ENCODE measurements at regions not wholly inside any gene's neighbourhood (a gene's known extent, or its start where the extent isn't known, plus 50 kb on each side); places are given as distances from the start of the nearest gene placed in this dataset.
"Not testable (repeated sequence)": the region's sequence is repeated elsewhere in the genome, so short reads cannot be mapped to it uniquely, and the experiment has no call there.

DNA sequence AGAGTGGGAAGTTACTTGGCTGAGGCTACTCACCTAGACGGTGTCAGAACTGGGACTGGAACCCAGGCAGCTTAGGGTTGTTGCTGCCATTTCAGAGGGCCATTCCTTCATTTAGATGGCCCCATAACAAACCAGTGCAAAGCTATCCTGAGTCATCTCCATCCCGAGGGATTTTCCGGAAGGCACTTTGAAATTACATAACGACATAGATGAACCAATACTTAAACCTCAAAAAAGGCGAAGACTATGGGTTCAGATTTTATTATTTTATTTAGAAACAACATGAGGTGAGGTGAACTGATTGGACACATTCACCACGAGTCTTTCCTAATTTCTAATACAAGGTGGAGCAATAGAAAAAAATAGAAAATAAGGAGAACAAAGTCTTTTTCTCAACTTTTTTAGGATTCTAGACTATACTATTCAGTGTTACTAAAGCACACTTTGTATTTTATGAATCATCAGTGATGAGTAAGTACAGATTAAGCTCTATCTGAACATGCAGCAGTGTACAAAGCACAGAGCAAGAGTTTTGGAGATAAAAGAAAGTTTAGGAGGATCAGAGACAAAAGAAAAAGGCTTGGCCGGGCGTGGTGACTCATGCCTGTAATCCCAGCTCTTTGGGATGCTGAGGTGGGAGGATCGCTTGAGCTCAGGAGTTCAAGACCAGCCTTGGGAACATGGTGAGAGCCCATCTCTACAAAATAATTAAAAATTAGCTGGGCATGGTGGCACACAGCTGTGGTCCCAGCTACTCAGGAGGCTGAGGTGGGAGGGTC, 79.5 kb upstream of the SVIL start:
- no peak for DNase-seq

DNA sequence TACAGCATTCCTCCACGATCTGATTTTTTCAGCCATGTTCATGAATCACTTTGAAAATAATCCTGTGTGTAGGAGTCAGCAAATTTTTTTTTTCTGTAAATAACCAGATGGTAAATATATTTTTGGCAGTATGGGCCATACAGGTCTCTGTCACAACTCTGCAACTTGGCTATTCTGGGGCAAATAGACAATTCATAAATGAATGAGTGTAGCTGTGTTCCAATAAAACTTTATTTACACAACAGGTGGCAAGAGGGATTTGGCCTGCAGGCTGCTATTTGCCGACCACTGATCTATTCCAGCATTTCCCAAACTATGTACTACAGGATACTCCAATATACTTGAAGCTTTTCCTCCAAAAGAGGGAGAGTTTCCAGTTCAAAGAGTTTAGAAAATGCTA, 78.7 kb upstream of the SVIL start:
- DNase-seq, result no peak

DNA sequence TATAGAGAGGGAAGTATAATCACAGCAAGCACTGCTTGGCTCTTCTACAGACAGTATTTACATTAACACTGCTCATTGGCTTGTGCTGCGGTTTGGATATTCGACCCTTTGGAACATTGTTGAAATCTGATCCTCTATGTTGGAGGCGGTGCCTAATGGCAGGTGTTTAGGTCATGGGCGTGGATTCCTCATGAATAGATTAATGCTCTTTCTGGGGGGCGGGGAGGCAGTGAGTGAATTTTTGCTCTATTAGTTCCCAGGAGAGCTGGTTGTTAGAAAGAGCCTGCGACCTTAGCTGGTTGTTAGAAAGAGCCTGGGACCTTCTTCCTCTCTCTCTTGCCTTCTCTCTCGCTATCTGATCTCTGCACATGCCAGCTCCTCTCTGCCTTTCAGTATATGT, 77.3 kb upstream of the SVIL start:
- DNase-seq, result no peak

DNA sequence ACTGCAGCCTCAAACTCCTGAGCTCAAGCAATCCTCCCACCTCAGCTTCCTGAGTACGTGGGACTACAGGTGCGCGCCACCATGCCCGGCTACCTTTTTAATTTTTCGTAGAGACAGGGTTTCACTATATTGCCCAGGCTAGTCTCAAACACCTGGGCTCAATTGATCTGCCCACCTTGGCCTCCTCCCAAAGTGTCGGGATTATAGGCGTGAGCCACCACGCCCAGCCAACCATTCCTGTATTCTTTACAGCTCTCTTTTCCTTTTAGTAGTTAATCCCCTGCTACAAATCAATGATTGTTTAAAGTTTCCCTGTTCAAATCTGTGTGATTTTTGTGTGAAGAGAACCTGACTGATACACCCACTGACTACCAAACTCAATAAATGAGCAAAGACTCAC, 75.4 kb upstream of the SVIL start:
- DNase-seq, result no peak

DNA sequence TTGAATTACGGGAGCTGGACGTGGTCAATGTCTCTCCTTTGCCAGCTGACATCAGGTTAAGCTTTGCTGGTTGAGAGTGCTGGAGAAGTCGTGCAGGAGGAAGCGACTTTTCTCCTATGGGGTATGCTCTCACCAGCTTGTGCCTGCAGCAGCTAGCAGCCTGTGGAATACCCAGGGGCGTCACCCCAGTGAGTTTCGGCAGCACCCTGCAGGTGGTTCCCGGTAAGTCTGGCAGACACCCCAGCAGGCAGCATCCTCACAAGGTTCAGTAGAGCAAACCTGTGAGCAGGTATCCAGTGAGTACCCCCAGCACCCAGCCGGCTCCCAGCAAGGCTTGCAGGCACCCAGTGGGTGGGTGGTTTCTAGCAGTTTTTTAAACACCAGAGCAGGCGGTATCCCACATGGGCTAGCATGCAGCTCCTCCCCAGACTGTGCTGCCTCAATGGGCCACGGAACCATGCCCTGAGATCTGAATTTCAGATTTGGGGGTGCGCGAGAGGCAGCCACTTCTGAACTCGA, 74.8 kb upstream of the SVIL start:
- DNase-seq, result no peak

DNA sequence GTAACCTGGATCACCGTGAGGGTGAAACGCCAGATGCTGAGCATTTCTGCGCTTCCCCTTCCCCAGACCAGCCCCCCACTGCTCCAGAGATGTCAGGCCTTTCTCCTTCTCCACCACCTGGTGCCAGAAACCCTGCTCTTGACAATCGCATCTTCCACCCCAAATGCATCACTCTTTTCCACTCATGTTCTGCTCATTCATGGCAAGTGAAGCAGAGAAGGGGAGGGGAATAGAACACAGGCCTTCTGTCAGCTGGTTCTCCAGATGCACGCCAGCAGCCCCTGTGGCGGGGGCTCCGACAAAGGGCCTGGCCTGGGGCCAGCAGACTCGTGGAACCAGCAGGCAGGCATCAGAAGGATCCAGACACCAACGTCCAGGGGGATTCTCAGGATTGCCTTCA, 68.5 kb upstream of the SVIL start:
- no peak for DNase-seq

DNA sequence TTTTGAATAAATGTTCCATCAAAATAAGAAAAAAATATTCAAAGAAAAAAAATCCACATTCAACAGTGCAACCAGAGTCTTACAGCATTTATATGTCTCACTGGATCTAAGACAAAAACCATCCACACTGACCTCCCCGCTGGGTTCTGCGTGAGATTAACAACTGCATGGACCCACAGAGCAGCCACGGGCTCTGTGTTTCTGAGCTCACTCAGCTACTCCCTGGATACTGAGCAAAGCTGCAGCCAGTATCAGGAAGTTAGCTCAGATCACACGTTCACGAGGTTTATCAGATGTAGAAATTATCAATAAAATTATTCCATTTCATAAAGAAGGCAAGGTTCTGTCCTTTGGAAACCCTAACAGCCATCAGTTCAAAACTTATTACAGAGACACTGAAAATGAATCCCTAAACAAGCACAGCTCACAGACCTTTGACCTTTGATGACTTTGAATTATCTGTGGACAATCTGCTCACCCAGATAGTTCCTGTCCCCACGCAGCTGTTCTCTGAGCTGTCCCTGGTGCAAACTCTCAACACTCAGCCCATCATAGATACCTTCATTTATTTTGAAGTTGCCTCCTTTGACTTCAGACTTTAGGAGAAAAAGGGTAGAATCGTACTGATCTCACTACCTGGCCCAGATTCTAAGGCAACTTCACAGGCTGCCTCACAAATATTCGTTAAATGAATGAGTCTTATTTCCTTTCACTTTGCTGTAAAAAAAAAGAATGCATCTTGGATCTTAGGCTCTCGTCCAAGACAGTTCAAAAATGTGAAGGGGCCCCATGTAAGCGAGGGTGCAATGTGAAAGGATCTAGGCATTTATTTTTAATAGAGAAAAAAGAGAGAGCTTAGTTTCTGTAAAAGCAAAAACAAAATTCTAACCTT, 67.7 kb upstream of the SVIL start:
- no peak for DNase-seq

DNA sequence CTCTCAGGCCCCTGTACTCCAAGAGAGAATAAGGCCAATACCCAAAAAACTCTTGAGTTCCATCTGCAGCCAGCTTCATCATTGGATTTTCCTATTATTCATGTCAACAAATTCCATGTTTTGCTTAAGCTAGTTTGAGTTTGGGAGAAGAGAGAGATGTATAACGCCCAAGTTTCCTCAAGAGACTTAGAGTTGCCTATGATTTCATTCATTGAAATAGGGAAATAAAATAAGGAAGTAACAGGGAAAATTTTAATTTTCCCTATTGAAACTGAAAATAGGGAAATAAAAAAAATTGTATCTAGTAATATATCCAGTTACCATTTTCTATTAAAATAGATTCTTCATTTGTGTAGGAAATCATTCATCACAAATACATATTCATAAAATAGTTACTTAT, 66.5 kb upstream of the SVIL start:
- DNase-seq, result no peak

DNA sequence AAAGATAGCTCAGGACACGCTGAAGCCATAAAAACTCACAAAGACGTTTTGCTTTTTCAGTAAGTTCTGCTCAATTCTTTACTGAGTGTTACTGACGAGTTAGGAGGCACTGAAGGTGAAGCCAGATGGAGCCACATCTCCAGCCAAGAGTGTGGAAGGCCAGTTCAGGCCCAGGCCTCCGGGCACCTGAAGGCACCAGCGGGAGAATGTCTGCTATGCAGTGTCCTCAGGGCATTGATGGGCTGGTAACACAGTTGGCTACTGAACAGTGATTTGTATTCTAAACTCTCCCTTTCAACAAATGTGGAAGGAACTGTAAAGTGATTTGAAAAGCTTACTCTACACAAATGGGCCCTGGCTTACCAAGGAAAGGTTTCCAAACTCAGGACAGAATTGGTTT, 64.8 kb upstream of the SVIL start:
- no peak for DNase-seq

DNA sequence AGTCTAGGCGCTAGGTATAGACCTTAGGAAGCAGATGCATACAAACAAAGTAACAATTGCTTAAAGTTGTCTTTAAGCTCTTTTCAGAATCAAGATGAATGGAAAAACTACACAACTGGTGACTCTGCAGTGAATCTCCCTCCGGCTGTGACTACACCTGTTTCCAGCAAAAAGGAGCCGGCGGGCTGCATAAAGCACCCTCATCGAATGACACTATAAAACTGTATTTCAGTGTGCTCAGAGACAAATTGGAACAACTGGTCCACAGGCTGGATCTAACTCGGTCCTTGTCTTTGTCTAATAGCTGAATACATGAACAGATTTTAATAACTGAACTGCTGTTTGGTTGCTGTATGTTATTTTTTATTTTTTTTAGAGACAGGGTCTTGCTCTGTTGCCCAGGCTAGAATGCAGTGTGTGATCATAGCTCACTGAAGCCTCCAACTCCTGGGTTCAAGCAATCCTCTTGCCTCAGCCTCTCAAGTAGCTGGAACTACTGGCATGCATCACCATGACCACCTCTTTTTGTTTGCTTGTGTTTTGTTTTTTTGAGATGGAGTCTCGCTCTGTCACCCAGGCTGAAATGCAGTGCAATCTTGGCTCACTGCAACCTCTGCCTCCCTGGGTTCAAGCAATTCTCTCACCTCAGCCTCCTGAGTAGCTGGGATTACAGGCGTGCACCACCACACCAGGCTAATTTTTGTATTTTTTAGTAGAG, 64.2 kb upstream of the SVIL start:
- DNase-seq, result no peak

DNA sequence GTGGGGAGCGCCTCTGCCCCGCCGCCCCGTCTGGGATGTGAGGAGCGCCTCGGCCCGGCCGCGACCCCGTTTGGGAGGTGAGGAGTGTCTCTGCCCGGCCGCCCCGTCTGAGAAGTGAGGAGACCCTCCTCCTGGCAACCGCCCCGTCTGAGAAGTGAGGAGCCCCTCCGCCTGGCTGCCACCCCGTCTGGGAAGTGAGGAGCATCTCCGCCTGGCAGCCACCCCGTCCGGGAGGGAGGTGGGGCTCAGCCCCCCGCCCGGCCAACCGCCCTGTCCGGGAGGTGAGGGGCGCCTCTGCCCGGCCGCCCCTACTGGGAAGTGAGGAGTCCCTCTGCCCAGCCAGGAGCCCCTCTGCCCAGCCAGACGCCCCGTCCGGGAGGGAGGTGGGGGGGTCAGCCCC, 61.8 kb upstream of the SVIL start:
- DNase-seq, result not testable (repeated sequence)

DNA sequence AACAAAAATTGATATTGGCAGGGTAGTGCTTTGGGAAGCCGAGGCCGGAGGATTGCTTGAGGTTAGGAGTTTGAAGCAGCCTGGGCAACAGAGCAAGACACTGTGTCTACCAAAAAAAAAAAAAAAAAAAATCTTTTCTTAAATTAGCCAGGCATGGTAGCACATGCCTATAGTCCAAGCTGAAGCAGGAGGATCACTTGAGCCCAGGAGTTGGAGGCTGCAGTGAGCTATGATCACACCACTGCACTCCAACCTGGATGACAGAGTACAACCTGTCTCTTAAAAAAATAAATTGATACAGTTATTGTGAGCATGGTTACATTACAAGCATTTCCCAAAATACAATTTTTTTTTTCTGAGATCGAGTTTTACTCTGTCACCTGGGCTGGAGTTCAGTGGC, 59.4 kb upstream of the SVIL start:
- DNase-seq, result no peak

DNA sequence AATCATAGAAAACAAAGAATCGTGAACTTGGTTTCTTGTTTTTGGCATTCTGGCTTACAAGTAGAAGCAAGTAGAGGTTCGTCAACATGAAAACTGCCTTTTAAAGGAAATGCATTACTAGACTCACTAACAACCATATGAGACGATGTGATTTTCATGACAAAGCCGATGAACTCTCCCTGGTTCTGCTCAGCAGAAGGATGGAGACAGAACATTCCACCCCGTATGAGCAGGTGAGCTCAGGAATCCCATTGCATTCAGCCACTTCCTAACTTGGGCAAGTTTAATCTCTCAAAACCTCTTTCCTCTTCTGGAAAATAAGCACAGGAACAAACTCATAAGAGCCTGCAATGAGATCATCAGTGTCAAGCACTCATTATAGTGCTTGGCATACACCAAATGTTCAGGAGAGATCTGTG, 57.4 kb upstream of the SVIL start:
- DNase-seq, result no peak

DNA sequence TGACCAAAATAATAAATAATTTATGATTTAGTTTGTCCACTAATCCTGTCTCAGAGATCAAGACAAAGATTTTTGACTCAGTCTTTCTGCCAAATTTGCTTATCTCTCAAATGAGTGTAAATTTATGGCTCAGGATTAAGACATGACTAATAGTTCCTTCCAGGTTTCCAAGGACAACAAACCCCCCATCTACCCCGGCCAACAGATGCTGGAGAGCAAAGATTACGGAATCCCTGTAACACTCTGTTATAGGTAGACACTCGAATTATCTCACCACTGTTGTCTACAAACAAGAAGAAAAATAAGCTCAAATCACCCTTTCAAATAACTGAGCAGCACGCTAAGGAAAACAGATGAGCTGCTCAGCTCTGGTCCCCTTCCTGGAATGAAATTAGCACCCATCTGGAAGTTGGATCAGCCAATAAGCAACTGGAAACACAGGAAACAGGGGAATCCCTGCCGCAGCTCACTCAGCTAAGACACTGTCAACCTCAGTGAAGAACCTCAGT, 56.8 kb upstream of the SVIL start:
- DNase-seq, result no peak

DNA sequence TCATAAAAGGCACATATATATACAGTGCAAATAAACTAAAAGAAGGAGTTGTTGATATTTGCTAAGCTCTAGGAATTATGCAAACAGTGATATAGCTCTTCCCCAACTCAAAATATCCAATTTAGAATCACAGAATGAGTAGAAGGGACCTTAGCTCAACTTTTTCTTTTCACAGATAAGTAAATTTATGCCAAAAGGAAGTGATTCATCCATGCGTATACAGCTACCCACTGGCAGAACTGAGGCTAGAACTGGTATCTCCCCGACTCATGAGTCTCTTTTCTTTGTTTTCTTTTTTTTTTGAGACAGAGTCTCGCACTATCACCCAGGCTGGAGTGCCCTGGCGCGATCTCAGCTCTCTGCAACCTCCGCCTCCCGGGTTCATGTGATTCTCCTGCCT, 54.2 kb upstream of the SVIL start:
- no peak for DNase-seq

DNA sequence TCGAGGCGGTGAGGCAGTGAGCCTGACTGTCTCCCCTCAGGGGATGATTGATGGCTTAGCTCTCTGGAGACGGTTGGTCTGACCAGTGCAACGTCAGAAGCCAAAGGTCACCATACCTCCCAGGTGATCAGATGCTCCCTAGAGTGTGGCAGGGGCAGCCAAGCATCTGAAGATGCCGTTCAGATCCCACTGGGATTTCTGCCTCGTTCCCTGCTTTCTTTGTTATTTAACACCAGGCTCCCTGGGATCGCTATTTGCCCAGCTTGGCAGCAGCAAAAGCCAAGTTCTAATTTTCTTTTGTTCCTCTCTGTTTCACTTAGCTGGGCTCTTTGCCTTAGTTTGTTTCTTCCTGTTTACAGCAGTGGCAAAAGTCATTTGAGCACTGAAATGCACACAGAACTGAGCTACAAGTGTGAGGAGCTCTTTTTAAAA, 53.5 kb upstream of the SVIL start:
- DNase-seq, result no peak

DNA sequence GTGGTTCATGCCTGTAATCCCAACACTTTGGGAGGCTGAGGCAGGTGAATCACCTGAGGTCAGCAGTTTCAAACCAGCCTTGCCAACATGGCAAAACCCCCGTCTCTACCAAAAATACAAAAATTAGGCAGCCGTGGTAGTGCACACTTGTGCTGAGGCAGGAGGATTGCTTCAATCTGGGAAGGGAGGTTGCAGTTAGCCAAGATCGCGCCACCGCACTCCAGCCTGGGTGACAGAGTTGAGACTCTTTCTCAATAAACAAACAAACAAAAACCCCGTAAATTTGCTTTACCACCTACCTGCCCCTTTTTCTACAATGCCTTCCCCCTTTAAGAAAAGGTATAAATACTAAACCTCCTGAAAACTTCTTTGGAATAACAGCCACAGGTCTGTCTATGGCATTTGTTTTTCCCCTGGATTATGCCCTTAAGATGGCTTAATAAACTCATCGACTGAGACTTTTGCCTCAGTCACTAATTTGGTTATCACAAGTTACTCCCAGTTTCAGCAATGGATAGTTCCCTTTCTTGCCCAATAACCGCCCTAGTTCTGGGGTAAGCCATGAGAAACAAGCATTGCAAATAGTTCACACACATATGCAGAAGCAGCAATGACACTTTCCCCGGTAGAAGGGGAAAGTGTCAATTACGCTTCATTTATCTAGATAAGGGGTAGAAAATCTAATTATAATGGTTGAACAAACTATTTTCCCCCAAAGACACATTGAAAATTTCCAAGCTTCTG, 52.8 kb upstream of the SVIL start:
- no peak for DNase-seq

DNA sequence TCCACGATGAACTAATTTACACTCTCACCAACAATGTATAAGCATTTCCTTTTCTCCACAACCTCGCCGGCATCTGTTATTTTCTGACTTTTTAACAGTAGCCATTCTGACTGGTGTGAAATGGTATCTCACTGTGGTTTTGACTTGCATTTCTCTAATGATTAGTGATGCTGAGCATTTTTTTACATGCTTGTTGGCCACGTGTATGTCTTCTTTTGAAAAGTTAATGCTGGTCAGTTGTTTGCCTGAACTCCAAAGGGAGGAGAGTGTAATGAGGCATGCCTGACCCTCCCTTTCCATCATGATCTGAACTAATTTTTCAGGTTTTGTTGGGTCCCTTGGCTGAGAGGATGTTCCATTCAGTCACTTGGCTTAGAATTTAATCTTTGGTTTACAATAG, 50.7 kb upstream of the SVIL start:
- DNase-seq, result no peak

Data from T-helper 9 cell (primary cell).